Breast epithelium (tissue), 4 donors: ENCODE measurements at regions not wholly inside any gene's neighbourhood (a gene's known extent, or its start where the extent isn't known, plus 50 kb on each side); places are given as distances from the start of the nearest gene placed in this dataset.

Source experiments
- DNase-seq, 2 donors: peaks; one replicate each; pipeline ENCODE4 v3.0.0-alpha.2; 2019; ENCODE audit warnings: low spot score in 2 of 2
- H3K27ac ChIP-seq, 2 donors: fragments of 200-600 bp; sonication (generic) in 1 of 2; one replicate each; pipeline ENCODE4 v1.5.1; 2016 to 2019; ENCODE audit warnings: mild to moderate bottlenecking in 1 of 2
- H3K27me3 ChIP-seq, 2 donors: fragments of 200-600 bp; sonication (generic) in 1 of 2; one replicate each; pipeline versions ENCODE4 v1.5.1 to v1.6.0; 2017 to 2019; ENCODE audit warnings: control low read depth in 1 of 2, mild to moderate bottlenecking in 1 of 2
- H3K36me3 ChIP-seq: fragments of 200-600 bp; one replicate; pipeline ENCODE4 v1.5.1; 2019
- H3K4me1 ChIP-seq, 2 donors: fragments of 200-600 bp; sonication (generic); one replicate each; pipeline ENCODE4 v1.5.1; 2016 to 2019; ENCODE audit warnings: control low read depth in 1 of 2
- H3K4me3 ChIP-seq, 3 donors: fragments of 200-600 bp; sonication (generic); 1 replicate in 2 of 3; 2 replicates in 1 of 3; pipeline ENCODE4 v1.5.1; 2016 to 2019; ENCODE audit warnings: mild to moderate bottlenecking in 3 of 3, moderate library complexity in 2 of 3
- H3K9me3 ChIP-seq, 2 donors: fragments of 200-600 bp; sonication (generic) in 1 of 2; one replicate each; pipeline ENCODE4 v1.5.1; 2016 to 2019; ENCODE audit warnings: control low read depth in 1 of 2
- POLR2A ChIP-seq: fragments of 450-650 bp; IDR thresholded peaks from one replicate; pipeline ENCODE4 v1.6.1; 2016; ENCODE audit warnings: antibody characterized with exemption, mild to moderate bottlenecking, moderate library complexity
- POLR2AphosphoS5 ChIP-seq, 3 donors: sonication (generic); formaldehyde crosslinking; IDR thresholded peaks; one replicate each; pipeline ENCODE4 v1.6.1; 2017; ENCODE audit warnings: antibody characterized with exemption in 3 of 3
- intact Hi-C: fragments of 100-400 bp; cut with DNase I; formaldehyde crosslinking; loops from one replicate; pipeline ENCODE4 v1.15.1; 2023; ENCODE audit warnings: low total_unique reads
- TF ChIP-seq, protein P1 (sequence below), 3 donors: fragments of 450-650 bp; IDR thresholded peaks; one replicate each; pipeline ENCODE4 v1.5.1; 2016 to 2017; ENCODE audit warnings: antibody characterized with exemption in 3 of 3, mild to moderate bottlenecking in 3 of 3, moderate library complexity in 3 of 3

GRCh38 chr9:106528158-106528557, 334.8 kb upstream of the ZNF462 start:
- intact Hi-C loops, result no loop called here
- DNase-seq, result no peak

GRCh38 chr9:106529616-106530015, 333.4 kb upstream of the ZNF462 start:
- Histone ChIP-seq H3K27ac (no peak overlapping the region), H3K27me3 (no peaks in the 10 kb centered on the region), H3K9me3 (no peaks in the 10 kb centered on the region), H3K4me3 (no peak overlapping the region), H3K36me3 (no peaks in the 10 kb centered on the region), H3K4me1 (no peaks in the 10 kb centered on the region)
- intact Hi-C loops, result no loop called here
- TF ChIP-seq, protein P1, sequence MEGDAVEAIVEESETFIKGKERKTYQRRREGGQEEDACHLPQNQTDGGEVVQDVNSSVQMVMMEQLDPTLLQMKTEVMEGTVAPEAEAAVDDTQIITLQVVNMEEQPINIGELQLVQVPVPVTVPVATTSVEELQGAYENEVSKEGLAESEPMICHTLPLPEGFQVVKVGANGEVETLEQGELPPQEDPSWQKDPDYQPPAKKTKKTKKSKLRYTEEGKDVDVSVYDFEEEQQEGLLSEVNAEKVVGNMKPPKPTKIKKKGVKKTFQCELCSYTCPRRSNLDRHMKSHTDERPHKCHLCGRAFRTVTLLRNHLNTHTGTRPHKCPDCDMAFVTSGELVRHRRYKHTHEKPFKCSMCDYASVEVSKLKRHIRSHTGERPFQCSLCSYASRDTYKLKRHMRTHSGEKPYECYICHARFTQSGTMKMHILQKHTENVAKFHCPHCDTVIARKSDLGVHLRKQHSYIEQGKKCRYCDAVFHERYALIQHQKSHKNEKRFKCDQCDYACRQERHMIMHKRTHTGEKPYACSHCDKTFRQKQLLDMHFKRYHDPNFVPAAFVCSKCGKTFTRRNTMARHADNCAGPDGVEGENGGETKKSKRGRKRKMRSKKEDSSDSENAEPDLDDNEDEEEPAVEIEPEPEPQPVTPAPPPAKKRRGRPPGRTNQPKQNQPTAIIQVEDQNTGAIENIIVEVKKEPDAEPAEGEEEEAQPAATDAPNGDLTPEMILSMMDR (IDR thresholded peaks at IDR 0.05), result no peak
- DNase-seq, result no peak

More at GRCh38 chr9:106528158-106528557, 334.8 kb upstream of the ZNF462 start:
- Histone ChIP-seq H3K27me3 (no peaks in the 10 kb centered on the region), H3K4me1 (no peaks in the 10 kb centered on the region), H3K36me3 (no peaks in the 10 kb centered on the region), H3K27ac (no peak overlapping the region), H3K4me3 (no peak overlapping the region), H3K9me3 (no peaks in the 10 kb centered on the region)
- TF ChIP-seq POLR2A (no peak), POLR2AphosphoS5 (IDR thresholded peaks at IDR 0.05) (no peak)

GRCh38 chr9:106531491-106531890, 331.5 kb upstream of the ZNF462 start:
- intact Hi-C loops, result no loop called here
- no peak for DNase-seq

DNA sequence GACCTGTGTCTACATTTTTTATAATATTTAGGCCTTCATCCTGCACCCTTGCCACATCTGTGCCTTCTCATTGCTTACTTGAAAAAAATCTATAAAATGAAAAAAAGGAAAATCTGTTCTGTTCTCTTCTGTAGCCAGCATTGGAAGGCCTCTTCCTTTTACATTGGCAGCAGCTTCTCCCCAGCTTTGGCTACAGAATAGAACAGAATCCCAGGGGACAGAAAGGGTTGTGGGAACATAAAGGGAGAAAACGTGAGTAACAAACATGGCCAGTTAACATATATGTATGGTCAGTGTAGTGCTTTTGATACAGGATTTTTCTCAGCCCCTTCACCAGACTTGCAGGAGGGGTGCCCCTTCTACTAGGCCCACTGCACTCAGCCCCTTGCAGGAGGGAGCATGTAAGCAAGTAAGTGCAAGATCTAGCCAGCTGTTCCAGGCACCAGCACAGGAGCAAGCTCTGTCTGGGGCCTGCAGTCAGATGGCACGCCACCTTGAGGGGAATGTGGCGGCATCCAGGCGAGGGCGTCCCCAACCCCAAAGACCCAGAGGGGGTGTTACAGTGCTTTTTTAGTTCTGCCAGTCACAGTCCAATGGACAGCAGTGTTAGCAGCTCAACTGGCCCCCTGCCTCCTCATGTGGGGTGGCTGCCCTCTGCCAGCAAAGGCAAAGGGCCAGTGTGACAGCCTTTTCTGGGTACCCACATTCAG, 330.5 kb upstream of the ZNF462 start:
- no peaks in the 10 kb centered on the region for H3K36me3 ChIP-seq
- no peak for TF ChIP-seq POLR2A
- TF ChIP-seq, protein P1 (IDR thresholded peaks at IDR 0.05), result no peak
- no peak for TF ChIP-seq POLR2AphosphoS5 (IDR thresholded peaks at IDR 0.05)
- no peaks in the 10 kb centered on the region for H3K9me3 ChIP-seq
- no peaks in the 10 kb centered on the region for H3K4me1 ChIP-seq
- no peak for DNase-seq
- H3K27ac ChIP-seq, result no peak overlapping the region
- intact Hi-C loops, result no loop called here
- no peak overlapping the region for H3K4me3 ChIP-seq
- no peaks in the 10 kb centered on the region for H3K27me3 ChIP-seq

More at GRCh38 chr9:106531491-106531890, 331.5 kb upstream of the ZNF462 start:
- Histone ChIP-seq H3K36me3 (no peaks in the 10 kb centered on the region), H3K9me3 (no peaks in the 10 kb centered on the region), H3K27me3 (no peaks in the 10 kb centered on the region), H3K4me1 (no peaks in the 10 kb centered on the region), H3K27ac (no peak overlapping the region), H3K4me3 (no peak overlapping the region)
- TF ChIP-seq, protein P1 (IDR thresholded peaks at IDR 0.05), result no peak
- TF ChIP-seq POLR2AphosphoS5 (IDR thresholded peaks at IDR 0.05) (no peak), POLR2A (no peak)

DNA sequence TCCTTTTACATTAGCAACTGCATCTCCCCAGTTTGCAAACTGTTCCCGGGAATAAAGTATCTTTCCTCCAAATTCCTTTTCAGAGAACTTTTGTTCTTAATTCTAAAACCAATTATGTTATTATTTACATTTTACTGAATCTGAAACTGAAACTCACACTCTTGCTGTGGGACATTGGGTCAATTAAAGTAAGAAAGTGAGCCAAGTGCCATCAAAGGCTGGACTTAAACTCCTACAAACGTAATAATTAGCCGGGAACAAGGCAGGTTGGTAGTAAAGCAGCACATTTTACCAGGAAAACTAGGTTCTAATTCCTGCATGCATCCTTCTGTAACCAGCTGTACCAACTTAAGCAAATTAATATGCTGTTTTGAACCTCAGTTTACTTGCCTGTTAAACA, 328.2 kb upstream of the ZNF462 start:
- Histone ChIP-seq H3K4me1 (no peaks in the 10 kb centered on the region), H3K4me3 (no peak overlapping the region), H3K27ac (no peak overlapping the region), H3K36me3 (no peaks in the 10 kb centered on the region), H3K27me3 (no peaks in the 10 kb centered on the region), H3K9me3 (no peaks in the 10 kb centered on the region)
- DNase-seq, result no peak
- intact Hi-C loops, result no loop called here
- TF ChIP-seq POLR2AphosphoS5 (IDR thresholded peaks at IDR 0.05), result no peak
- TF ChIP-seq, protein P1 (IDR thresholded peaks at IDR 0.05), result no peak
- no peak for TF ChIP-seq POLR2A
